T1000 (cell line): ENCODE measurements at regions not wholly inside any gene's neighbourhood (a gene's known extent, or its start where the extent isn't known, plus 50 kb on each side); places are given as distances from the start of the nearest gene placed in this dataset.
"Not testable (repeated sequence)": the region's sequence is repeated elsewhere in the genome, so short reads cannot be mapped to it uniquely, and the experiment has no call there.

Experiments
- DNase-seq: peaks from one replicate; lab custom pipeline; 2025; ENCODE audit warnings: mixed read lengths; lab: John Stamatoyannopoulos, UW

GRCh38 chr13:111064661-111065060 lies 50.4 kb upstream of the ARHGEF7 start:
- no peak for DNase-seq

- DNase-seq = no peak
These were observed 52.1 kb upstream of the ARHGEF7 start for GRCh38 chr13:111062966-111063365.

- DNase-seq = no peak
These were observed 52.8 kb upstream of the ARHGEF7 start for GRCh38 chr13:111062305-111062704.

- no peak for DNase-seq
These were observed 53.6 kb upstream of the ARHGEF7 start for GRCh38 chr13:111061358-111062045.

- no peak for DNase-seq
These were observed 54.7 kb upstream of the ARHGEF7 start for GRCh38 chr13:111060237-111060919.

GRCh38 chr13:111058796-111059506 lies 56.2 kb upstream of the ARHGEF7 start:
- peak; percentile 95 for DNase-seq

- not testable (repeated sequence) for DNase-seq
These were observed 56.8 kb upstream of the ARHGEF7 start for GRCh38 chr13:111058339-111058738.

GRCh38 chr13:111051726-111052232 lies 63.3 kb upstream of the ARHGEF7 start:
- not testable (repeated sequence) for DNase-seq

- DNase-seq = no peak
These were observed 63.9 kb upstream of the ARHGEF7 start for GRCh38 chr13:111051041-111051725.

- no peak for DNase-seq
These were observed 64.6 kb upstream of the ARHGEF7 start for GRCh38 chr13:111050539-111050879.

GRCh38 chr13:111049791-111050538 lies 65.1 kb upstream of the ARHGEF7 start:
- peak; percentile 39 for DNase-seq

- no peak for DNase-seq
These were observed 66.7 kb upstream of the ARHGEF7 start for GRCh38 chr13:111048387-111048786.

- DNase-seq = no peak
These were observed 67.8 kb upstream of the ARHGEF7 start for GRCh38 chr13:111047326-111047725.

GRCh38 chr13:111046590-111047141 lies 68.4 kb upstream of the ARHGEF7 start:
- no peak for DNase-seq

GRCh38 chr13:111045170-111045569 lies 69.9 kb upstream of the ARHGEF7 start:
- no peak for DNase-seq

- no peak for DNase-seq
These were observed 70.9 kb upstream of the ARHGEF7 start for GRCh38 chr13:111044087-111044830.

- DNase-seq = peak; percentile 97
These were observed 71.5 kb upstream of the ARHGEF7 start for GRCh38 chr13:111043575-111043982.

GRCh38 chr13:111042661-111043226 lies 72.4 kb upstream of the ARHGEF7 start:
- DNase-seq = no peak

- DNase-seq = no peak
These were observed 74.3 kb upstream of the ARHGEF7 start for GRCh38 chr13:111040830-111041229.

- no peak for DNase-seq
These were observed 75.4 kb upstream of the ARHGEF7 start for GRCh38 chr13:111039735-111040134.
